Psoas muscle (tissue), 7 donors: ENCODE measurements at regions not wholly inside any gene's neighbourhood (a gene's known extent, or its start where the extent isn't known, plus 50 kb on each side); places are given as distances from the start of the nearest gene placed in this dataset.

Experiments
- ATAC-seq, 4 donors: fragments of 200-7000 bp; cut with Tn5 transposase; one replicate each; pipeline ENCODE4 v1.9.1; 2020; ENCODE audit warnings: moderate library complexity in 3 of 4, mild to moderate bottlenecking in 2 of 4
- DNase-seq, 2 donors: peaks; one replicate each; pipeline ENCODE4 v3.0.0-alpha.2; 2020
- H3K27ac ChIP-seq: fragments of 200-600 bp; one replicate; pipeline ENCODE4 v1.8.0; 2022
- H3K27me3 ChIP-seq, 3 donors: fragments of 200-600 bp in 1 of 3; one replicate each; pipeline versions ENCODE4 v1.6.1 to v1.8.0; 2013 to 2022; ENCODE audit warnings: low read length in 2 of 3, mild to moderate bottlenecking in 2 of 3, moderate library complexity in 1 of 3; ENCODE audit not compliant: insufficient read depth in 3 of 3
- H3K36me3 ChIP-seq, 2 donors: fragments of 200-600 bp in 1 of 2; one replicate each; pipeline versions ENCODE4 v1.6.1 to v1.8.0; 2013 to 2022; ENCODE audit warnings: low read depth in 1 of 2, mild to moderate bottlenecking in 1 of 2, moderate library complexity in 1 of 2; ENCODE audit not compliant: insufficient read depth in 1 of 2
- H3K4me1 ChIP-seq: fragments of 200-600 bp; one replicate; pipeline ENCODE4 v1.8.0; 2022
- H3K4me3 ChIP-seq: fragments of 200-600 bp; one replicate; pipeline ENCODE4 v1.8.0; 2022; ENCODE audit warnings: mild to moderate bottlenecking
- H3K9me3 ChIP-seq: fragments of 200-600 bp; one replicate; pipeline ENCODE4 v1.8.0; 2022
- CTCF ChIP-seq: fragments of 200-600 bp; IDR thresholded peaks from one replicate; pipeline ENCODE4 v1.8.0; 2022; ENCODE audit warnings: antibody characterized with exemption
- WGBS, 3 donors: extraction: QIAGEN DNeasy Blood & Tissue Kit; methylation state at CpG; one replicate each; pipeline versions ENCODE4 v1.1.6 to v1.1.7; 2013; 5-methylcytosine and 5-hydroxymethylcytosine counted together
- intact Hi-C, 2 donors: fragments of 100-400 bp; cut with DNase I; formaldehyde crosslinking; loops; one replicate each; pipeline versions ENCODE4 v1.11.0 to v1.14.2; 2022
- donor health status: healthy with polysubstance abuse.
- donor health status: DM: no; HTN: no; CAD: no; lungs with moderate emphysema.
- donor health status: Bipolar disorder and iron deficiency.
- donor health status: healthy.
- donor health status: DM: yes; HTN: yes; CAD: no.
- donor health status: DM: no; HTN: no; CAD: no.
- donor health status: DM: yes; HTN: yes; CAD: no.

GRCh38 chr6:163782436-163783003 is 368.0 kb downstream of the QKI start:
- peak overlapping the region; percentile 83 for H3K27ac ChIP-seq
- 77 to 83% (median 82%) methylated on average over 7 of the region's 7 CpGs for WGBS, 3 donors
- intact Hi-C loops: loop anchor here in 1 of 2 donors (5.0 kb wide), 1 partner anchor 40 kb away; no protein-coding TSS in a partner anchor

GRCh38 chr6:163780994-163781393 is 366.5 kb downstream of the QKI start:
- DNase-seq (peak; percentile 77 to 89), ATAC-seq (peak; percentile 97 to 98 (median 98))
- H3K4me1 ChIP-seq: peaks cover 20% of the 10 kb centered on the region
- H3K9me3 ChIP-seq: no peaks in the 10 kb centered on the region
- peak overlapping the region; percentile 83 for H3K27ac ChIP-seq
- TF ChIP-seq CTCF: no peak
- intact Hi-C loops: loop anchor here in 1 of 2 donors (5.0 kb wide), 1 partner anchor 41 kb away; no protein-coding TSS in a partner anchor
- H3K4me3 ChIP-seq: no peak overlapping the region
- no peaks in the 10 kb centered on the region for H3K36me3 ChIP-seq
- WGBS, 3 donors: 20 to 30% (median 25%) methylated on average over 5 of the region's 5 CpGs
- H3K27me3 ChIP-seq: no peaks in the 10 kb centered on the region

More at GRCh38 chr6:163782436-163783003, 368.0 kb downstream of the QKI start:
- DNase-seq: no peak
- Histone ChIP-seq H3K27me3 (no peaks in the 10 kb centered on the region), H3K4me3 (no peak overlapping the region), H3K4me1 (peaks cover 18% of the 10 kb centered on the region), H3K36me3 (no peaks in the 10 kb centered on the region), H3K9me3 (no peaks in the 10 kb centered on the region)
- no peak for TF ChIP-seq CTCF
- ATAC-seq: peak in 2 of 4 donors; percentile 65 to 68

- H3K4me3 ChIP-seq: no peak overlapping the region
- no peaks in the 10 kb centered on the region for H3K9me3 ChIP-seq
- ATAC-seq: no peak
- WGBS, 3 donors: 82 to 92% (median 87%) methylated on average over 7 of the region's 7 CpGs
- no peaks in the 10 kb centered on the region for H3K36me3 ChIP-seq
- no peaks in the 10 kb centered on the region for H3K27me3 ChIP-seq
- intact Hi-C loops: loop anchor here in 1 of 2 donors (5.0 kb wide), 1 partner anchor 42 kb away; no protein-coding TSS in a partner anchor
- H3K4me1 ChIP-seq: peaks cover 20% of the 10 kb centered on the region
- DNase-seq: no peak
- no peak for TF ChIP-seq CTCF
- H3K27ac ChIP-seq: no peak overlapping the region
These were observed 365.3 kb downstream of the QKI start for GRCh38 chr6:163779727-163780284.

- no peak for TF ChIP-seq CTCF
- Histone ChIP-seq H3K36me3 (no peaks in the 10 kb centered on the region), H3K27ac (peak overlapping the region; percentile 14), H3K9me3 (no peaks in the 10 kb centered on the region), H3K4me1 (peaks cover 20% of the 10 kb centered on the region), H3K27me3 (no peaks in the 10 kb centered on the region), H3K4me3 (no peak overlapping the region)
- intact Hi-C loops: no loop called here
- no peak for DNase-seq
- no peak for ATAC-seq
- WGBS, 3 donors: 25 to 63% (median 33%) methylated on average over 1 of the region's 1 CpG
These were observed 363.2 kb downstream of the QKI start for GRCh38 chr6:163777716-163778115.
